OCI-LY1 (cell line): ENCODE measurements at regions not wholly inside any gene's neighbourhood (a gene's known extent, or its start where the extent isn't known, plus 50 kb on each side); places are given as distances from the start of the nearest gene placed in this dataset.

Experiments used
- H2AFZ ChIP-seq: fragments of 200-600 bp; sonication (generic), shearing (Covaris generic); 2 replicates; pipeline ENCODE4 v1.6.0; 2014; ENCODE audit warnings: antibody characterized with exemption, mild to moderate bottlenecking, low read length
- H3F3A ChIP-seq: fragments of 200-600 bp; sonication (generic), shearing (Covaris generic); 2 replicates; pipeline ENCODE4 v1.6.0; 2014; ENCODE audit warnings: mild to moderate bottlenecking, antibody characterized with exemption, low read length, moderate library complexity; ENCODE audit not compliant: insufficient read depth
- H3K27ac ChIP-seq: fragments of 200-600 bp; sonication (generic); 2 replicates; pipeline ENCODE4 v1.5.1; 2014; ENCODE audit warnings: low read length, mixed run types, mild to moderate bottlenecking, low read depth; ENCODE audit not compliant: poor library complexity, severe bottlenecking
- H3K27me3 ChIP-seq: fragments of 200-600 bp; sonication (generic); 2 replicates; pipeline ENCODE4 v1.6.0; 2014; ENCODE audit warnings: antibody characterized with exemption, mild to moderate bottlenecking, low read length, moderate library complexity; ENCODE audit not compliant: insufficient read depth
- H3K36me3 ChIP-seq: fragments of 200-600 bp; sonication (generic); 2 replicates; pipeline ENCODE4 v1.6.1; 2014; ENCODE audit warnings: mild to moderate bottlenecking, antibody characterized with exemption, low read length, moderate library complexity, mixed read lengths; ENCODE audit not compliant: insufficient read depth
- H3K4me1 ChIP-seq: fragments of 200-600 bp; sonication (generic); 2 replicates; pipeline ENCODE4 v1.5.1; 2014; ENCODE audit warnings: mild to moderate bottlenecking, low read length, moderate library complexity; ENCODE audit not compliant: insufficient read depth, severe bottlenecking
- H3K4me2 ChIP-seq: fragments of 200-600 bp; sonication (generic), shearing (Covaris generic); 2 replicates; pipeline ENCODE4 v1.6.1; 2014; ENCODE audit warnings: low read length
- H3K4me3 ChIP-seq: fragments of 200-600 bp; sonication (generic); 2 replicates; pipeline ENCODE4 v1.5.1; 2014; ENCODE audit warnings: low read length, low read depth, mild to moderate bottlenecking, mixed read lengths; ENCODE audit not compliant: poor library complexity, severe bottlenecking
- H3K79me2 ChIP-seq: fragments of 200-600 bp; shearing (Covaris generic); 2 replicates; pipeline ENCODE4 v1.6.1; 2016; ENCODE audit warnings: mixed run types, low read length, mixed read lengths; ENCODE audit not compliant: insufficient read depth
- H3K9ac ChIP-seq: fragments of 200-600 bp; sonication (generic), shearing (Covaris generic); 2 replicates; pipeline ENCODE4 v1.6.1; 2014; ENCODE audit warnings: mild to moderate bottlenecking, low read length, mixed read lengths
- H3K9me2 ChIP-seq: fragments of 200-600 bp; sonication (generic), shearing (Covaris generic); 2 replicates; pipeline ENCODE4 v1.6.1; 2014; ENCODE audit warnings: low read depth, mild to moderate bottlenecking, low read length, mixed read lengths
- H3K9me3 ChIP-seq: fragments of 200-600 bp; shearing (Covaris generic); 2 replicates; pipeline ENCODE4 v1.6.1; 2014; ENCODE audit warnings: low read length, mixed read lengths
- H4K20me1 ChIP-seq: fragments of 200-600 bp; sonication (generic), shearing (Covaris generic); 2 replicates; pipeline ENCODE4 v1.6.0; 2016; ENCODE audit warnings: mild to moderate bottlenecking, low read length; ENCODE audit not compliant: insufficient read depth
- EZH2 ChIP-seq: fragments of 200-600 bp; sonication (generic), shearing (Covaris generic); IDR thresholded peaks from 2 replicates; pipeline ENCODE4 v1.8.0; 2017; ENCODE audit warnings: borderline replicate concordance, mixed run types, mild to moderate bottlenecking, antibody characterized with exemption, low read length, moderate library complexity, mixed read lengths
- TF ChIP-seq, protein P1 (sequence below): fragments of 200-600 bp; sonication (generic), shearing (Covaris generic); IDR thresholded peaks from 2 replicates; pipeline ENCODE4 v1.5.1; 2017; ENCODE audit warnings: mild to moderate bottlenecking, antibody characterized with exemption, low read length, moderate library complexity, mixed read lengths

DNA sequence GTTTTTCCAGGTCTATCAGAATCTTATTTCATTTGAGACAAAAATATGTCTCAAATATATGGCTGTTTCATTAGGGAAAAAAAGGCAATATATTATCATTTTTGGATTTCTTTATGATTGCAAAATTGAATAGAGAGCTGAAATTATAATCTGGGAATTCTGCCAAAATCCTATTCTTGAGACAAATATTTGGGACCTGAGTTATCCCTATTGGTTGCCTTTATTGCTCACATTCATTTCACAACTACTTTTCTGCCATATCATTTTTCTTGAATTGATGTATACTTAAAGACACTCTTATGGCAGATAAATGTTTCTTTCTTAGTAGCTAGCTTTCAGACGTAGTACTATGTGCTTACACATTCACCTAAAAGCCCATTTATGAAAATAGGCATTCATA, 241.6 kb upstream of the NOVA1 start:
- Histone ChIP-seq H3K4me2 (no peak overlapping the region), H3K79me2 (no peaks in the 10 kb centered on the region), H3K9ac (no peak overlapping the region), H3K36me3 (no peaks in the 10 kb centered on the region), H3K9me3 (no peaks in the 10 kb centered on the region), H3K9me2 (no peaks in the 10 kb centered on the region), H3F3A (no peaks in the 10 kb centered on the region), H3K27me3 (no peaks in the 10 kb centered on the region), H3K27ac (no peak overlapping the region), H3K4me1 (no peaks in the 10 kb centered on the region), H2AFZ (no peak overlapping the region), H3K4me3 (no peak overlapping the region), H4K20me1 (no peaks in the 10 kb centered on the region)
- no peak for TF ChIP-seq EZH2
- TF ChIP-seq, protein P1, sequence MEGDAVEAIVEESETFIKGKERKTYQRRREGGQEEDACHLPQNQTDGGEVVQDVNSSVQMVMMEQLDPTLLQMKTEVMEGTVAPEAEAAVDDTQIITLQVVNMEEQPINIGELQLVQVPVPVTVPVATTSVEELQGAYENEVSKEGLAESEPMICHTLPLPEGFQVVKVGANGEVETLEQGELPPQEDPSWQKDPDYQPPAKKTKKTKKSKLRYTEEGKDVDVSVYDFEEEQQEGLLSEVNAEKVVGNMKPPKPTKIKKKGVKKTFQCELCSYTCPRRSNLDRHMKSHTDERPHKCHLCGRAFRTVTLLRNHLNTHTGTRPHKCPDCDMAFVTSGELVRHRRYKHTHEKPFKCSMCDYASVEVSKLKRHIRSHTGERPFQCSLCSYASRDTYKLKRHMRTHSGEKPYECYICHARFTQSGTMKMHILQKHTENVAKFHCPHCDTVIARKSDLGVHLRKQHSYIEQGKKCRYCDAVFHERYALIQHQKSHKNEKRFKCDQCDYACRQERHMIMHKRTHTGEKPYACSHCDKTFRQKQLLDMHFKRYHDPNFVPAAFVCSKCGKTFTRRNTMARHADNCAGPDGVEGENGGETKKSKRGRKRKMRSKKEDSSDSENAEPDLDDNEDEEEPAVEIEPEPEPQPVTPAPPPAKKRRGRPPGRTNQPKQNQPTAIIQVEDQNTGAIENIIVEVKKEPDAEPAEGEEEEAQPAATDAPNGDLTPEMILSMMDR, result no peak

DNA sequence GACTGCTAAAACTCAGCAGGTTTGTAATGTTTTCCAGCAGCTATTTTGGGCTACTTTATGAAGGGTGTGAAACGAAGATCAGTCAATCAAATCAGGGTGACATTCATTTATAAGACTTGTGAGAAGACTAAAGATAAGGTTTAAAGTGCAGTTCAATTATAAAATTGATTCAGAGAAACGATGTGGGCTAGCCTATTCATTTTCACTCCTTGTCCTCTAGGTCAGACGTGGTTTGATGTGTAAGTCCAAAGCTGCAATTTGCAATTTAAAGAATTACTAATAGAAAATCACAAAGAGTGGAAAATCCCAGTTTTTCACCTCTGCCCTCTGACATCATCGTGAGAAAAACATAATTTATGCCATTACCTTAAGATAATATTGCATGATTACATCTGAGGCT, 243.5 kb upstream of the NOVA1 start:
- H3K9me2 ChIP-seq, result no peaks in the 10 kb centered on the region
- no peak overlapping the region for H2AFZ ChIP-seq
- H3K36me3 ChIP-seq, result no peaks in the 10 kb centered on the region
- H3K9ac ChIP-seq, result no peak overlapping the region
- no peak overlapping the region for H3K27ac ChIP-seq
- TF ChIP-seq EZH2, result no peak
- TF ChIP-seq, protein P1, result no peak
- no peak overlapping the region for H3K4me3 ChIP-seq
- H3K27me3 ChIP-seq, result no peaks in the 10 kb centered on the region
- no peaks in the 10 kb centered on the region for H3K4me1 ChIP-seq
- no peaks in the 10 kb centered on the region for H3F3A ChIP-seq
- no peaks in the 10 kb centered on the region for H3K9me3 ChIP-seq
- no peaks in the 10 kb centered on the region for H4K20me1 ChIP-seq
- H3K79me2 ChIP-seq, result no peaks in the 10 kb centered on the region
- no peak overlapping the region for H3K4me2 ChIP-seq

DNA sequence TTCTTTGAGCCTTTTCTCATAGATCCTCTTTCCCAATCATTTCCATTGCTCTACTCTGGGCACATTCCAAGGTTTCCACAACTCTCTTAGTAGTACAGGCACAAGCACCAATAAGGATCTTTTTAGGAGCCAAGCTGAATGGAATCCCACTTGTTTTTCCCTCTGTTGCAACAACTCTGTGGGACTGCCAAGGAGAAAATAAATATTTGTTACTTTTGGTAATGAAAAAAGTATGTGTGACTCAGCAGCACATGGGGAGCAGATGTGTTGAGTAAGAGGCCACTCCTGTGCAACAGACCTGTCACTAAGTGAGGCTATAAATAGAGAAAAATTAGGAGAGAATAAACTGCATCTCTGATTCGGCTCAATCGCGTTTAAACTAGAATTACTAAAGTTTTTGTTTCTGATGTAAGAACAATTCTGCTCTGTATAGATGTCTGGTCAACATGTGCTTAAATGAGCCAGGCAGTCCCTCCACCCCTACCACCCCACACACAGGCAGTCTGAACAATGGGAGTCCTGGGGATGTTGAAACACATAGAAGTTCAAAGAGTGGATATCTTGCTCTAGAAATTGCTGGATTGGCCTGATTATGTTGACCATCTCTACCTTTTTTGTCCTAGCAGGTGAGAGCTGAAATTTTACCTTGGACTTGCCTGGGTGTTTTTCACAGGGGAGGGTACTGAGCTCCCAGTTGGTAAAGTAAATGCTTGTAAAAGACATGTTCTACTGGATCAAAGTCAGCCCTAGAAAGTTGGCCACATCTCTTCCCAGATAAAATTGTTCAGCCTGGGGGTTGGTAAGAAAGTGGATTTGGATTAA, 244.3 kb upstream of the NOVA1 start:
- H3K27ac ChIP-seq, result no peak overlapping the region
- H3K9me2 ChIP-seq, result no peaks in the 10 kb centered on the region
- no peak overlapping the region for H2AFZ ChIP-seq
- H3K9me3 ChIP-seq, result no peaks in the 10 kb centered on the region
- no peak overlapping the region for H3K4me2 ChIP-seq
- no peak overlapping the region for H3K4me3 ChIP-seq
- H3K4me1 ChIP-seq, result no peaks in the 10 kb centered on the region
- no peak for TF ChIP-seq EZH2
- TF ChIP-seq, protein P1, result no peak
- no peaks in the 10 kb centered on the region for H3K79me2 ChIP-seq
- H3K9ac ChIP-seq, result no peak overlapping the region
- no peaks in the 10 kb centered on the region for H4K20me1 ChIP-seq
- no peaks in the 10 kb centered on the region for H3K36me3 ChIP-seq
- H3K27me3 ChIP-seq, result no peaks in the 10 kb centered on the region
- no peaks in the 10 kb centered on the region for H3F3A ChIP-seq
